ES-I3 (cell line): ENCODE measurements at regions not wholly inside any gene's neighbourhood (a gene's known extent, or its start where the extent isn't known, plus 50 kb on each side); places are given as distances from the start of the nearest gene placed in this dataset.
A peak's percentile ranks its signal among the peaks of the same experiment; 100 is the strongest.
"Not testable (repeated sequence)": the region's sequence is repeated elsewhere in the genome, so short reads cannot be mapped to it uniquely, and the experiment has no call there.

Source experiments
- H3K36me3 ChIP-seq: 2 replicates; pipeline ENCODE4 v1.6.1; 2013; ENCODE audit warnings: mild to moderate bottlenecking, low read length, control low read depth, moderate library complexity; ENCODE audit not compliant: insufficient read depth
- H3K4me1 ChIP-seq: 2 replicates; pipeline ENCODE4 v1.6.1; 2013; ENCODE audit warnings: mild to moderate bottlenecking, control low read depth, low read length; ENCODE audit not compliant: insufficient read depth
- H3K9ac ChIP-seq: 2 replicates; pipeline ENCODE4 v1.6.1; 2013; ENCODE audit warnings: low read depth, mild to moderate bottlenecking, low read length, moderate library complexity
- H3K9me3 ChIP-seq: 2 replicates; pipeline ENCODE4 v1.6.1; 2013; ENCODE audit warnings: mild to moderate bottlenecking, low read length, moderate library complexity; ENCODE audit not compliant: control insufficient read depth, insufficient read depth

DNA sequence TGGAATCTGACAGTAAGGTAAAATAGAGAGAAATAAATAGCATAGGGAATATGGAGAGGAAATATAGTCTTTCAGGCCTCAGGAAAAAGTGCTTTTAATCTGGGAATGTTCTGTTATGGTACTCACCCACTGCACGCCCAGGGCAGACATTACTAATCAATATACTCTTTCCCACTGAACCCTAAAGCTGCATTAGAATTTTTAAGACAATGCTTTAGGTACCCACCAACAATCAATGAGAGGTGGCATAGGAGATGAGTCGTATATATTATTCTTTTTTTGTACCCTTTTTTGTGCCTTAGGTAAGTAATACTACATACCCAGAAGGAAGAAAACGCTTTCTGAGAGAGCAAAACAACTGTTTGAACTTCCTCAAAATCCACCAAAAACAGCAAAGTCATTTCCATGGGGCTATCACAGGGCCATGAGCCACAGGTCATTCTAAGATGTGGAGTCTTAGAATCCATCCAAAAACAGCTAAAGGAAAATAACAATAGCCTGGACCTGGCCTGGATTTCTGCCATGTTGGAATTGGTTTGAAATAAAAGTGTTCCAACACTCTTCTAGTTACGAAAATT is 542.1 kb downstream of the XYLT1 start:
- Histone ChIP-seq H3K9me3 (no peaks in the 10 kb centered on the region), H3K9ac (no peak overlapping the region), H3K36me3 (no peaks in the 10 kb centered on the region), H3K4me1 (no peaks in the 10 kb centered on the region)

DNA sequence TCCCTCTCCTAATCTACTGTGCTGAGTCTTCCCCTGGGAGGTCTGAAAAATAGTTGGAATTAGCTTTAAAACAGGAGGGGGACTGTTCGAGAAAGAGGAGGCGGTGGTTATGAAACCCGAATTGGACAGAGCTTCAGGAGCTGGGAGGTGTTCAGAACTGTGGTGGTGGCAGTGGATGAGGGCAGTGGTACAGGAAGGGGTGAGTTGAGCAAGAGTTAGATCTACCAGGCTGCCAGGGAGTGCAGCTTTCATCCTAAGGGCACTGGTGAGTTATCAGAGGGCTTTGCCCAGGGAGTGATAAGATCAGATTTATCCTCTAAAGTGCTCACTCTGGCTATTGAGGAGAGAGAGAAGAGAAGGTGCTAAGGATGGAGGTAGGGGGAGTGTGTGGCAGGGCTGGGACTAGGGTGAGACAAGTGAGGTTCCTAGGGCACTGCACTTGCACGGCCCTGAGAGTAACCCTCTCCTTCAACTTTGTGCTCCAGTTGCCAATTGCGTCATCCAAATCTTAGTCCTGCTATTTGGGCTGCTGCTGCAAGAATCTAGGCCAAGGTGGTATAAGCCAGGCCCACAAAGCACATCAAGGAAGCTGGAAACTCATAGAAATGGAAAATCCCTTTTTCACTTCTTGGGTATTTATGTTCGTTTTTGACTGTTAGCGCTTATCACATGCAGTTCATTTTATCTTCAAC is 540.3 kb downstream of the XYLT1 start:
- H3K36me3 ChIP-seq: no peaks in the 10 kb centered on the region
- no peak overlapping the region for H3K9ac ChIP-seq
- no peaks in the 10 kb centered on the region for H3K9me3 ChIP-seq
- H3K4me1 ChIP-seq: no peaks in the 10 kb centered on the region

DNA sequence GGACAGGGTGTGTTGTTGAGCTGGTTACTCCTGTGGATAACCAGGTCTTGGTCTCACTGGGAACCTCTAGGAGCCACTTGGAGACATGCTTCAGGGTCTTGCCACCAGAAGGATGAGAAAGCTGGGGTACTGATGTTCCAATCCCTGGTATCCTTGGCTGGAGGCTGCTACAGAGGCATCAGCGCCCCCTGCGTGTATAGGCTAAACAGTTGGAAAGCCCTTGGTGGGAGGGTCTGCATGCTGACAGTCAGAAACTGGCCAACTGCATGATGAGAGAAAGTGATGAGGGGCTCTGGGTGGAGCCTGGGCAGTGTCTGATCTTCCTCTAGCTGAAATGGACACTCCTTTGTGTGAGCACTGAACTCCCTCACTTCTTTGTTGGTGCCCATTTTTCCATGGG is 536.9 kb downstream of the XYLT1 start:
- Histone ChIP-seq H3K9ac (no peak overlapping the region), H3K4me1 (no peaks in the 10 kb centered on the region), H3K36me3 (no peaks in the 10 kb centered on the region), H3K9me3 (no peaks in the 10 kb centered on the region)

DNA sequence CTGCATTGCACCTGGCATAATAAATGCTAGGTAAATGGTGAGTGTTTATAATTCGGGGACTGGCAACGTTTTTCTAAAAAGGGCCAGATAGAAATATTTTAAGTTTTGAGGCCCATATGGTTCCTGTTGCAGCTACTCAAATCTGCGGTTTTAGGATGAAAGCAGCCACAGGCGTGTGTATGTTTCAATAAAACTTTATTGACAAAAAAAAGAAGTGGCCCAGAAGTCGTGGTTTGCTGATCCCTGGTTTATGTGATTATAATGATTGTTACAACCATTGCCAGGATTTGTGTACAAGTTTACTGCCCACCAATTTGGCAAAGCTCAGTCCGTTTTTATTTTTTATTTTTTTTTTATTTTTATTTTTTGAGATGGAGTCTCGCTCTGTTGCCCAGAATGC is 536.1 kb downstream of the XYLT1 start:
- Histone ChIP-seq H3K36me3 (no peaks in the 10 kb centered on the region), H3K9ac (no peak overlapping the region), H3K9me3 (no peaks in the 10 kb centered on the region), H3K4me1 (peaks cover 2% of the 10 kb centered on the region; the same call in 1 of the 2 replicates)

DNA sequence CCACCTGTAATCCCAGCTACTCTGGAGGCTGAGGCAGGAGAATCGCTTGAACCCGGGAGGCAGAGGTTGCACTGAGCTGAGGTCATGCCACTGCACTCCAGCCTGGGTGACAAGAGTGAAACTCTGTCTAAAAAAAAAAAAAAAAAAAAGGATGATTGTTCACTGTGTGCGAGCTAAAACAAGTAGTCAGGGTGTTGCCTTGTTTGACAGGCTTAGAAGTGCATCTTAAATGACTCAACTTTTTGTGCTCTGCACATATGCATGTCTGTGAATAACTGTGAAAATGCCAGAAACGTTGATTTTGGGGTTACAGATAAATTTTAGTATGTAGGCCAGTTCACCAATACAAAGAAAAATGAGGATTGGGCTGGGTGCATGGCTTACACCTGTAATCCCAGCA is 534.9 kb downstream of the XYLT1 start:
- not testable (repeated sequence) for H3K9me3 ChIP-seq, H3K9ac ChIP-seq, H3K4me1 ChIP-seq, H3K36me3 ChIP-seq

DNA sequence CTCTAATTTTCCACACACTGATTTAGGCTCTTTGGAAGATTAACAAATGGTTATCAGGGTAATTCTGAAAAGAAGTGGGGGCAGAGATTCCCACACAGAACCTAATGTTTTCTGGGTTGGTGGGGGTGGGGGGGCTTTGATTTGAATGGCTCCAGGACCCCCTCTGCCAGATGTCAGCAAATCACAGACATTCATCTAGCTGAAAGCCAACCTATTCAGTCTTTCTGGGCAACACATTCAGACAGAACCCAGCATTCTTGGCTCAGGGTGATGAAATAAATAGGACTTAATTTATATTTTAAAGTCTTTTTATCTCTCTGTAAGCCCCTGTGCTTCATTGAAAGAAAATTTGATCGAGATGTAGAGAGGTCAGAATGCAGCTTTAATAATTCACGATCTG is 533.2 kb downstream of the XYLT1 start:
- Histone ChIP-seq H3K36me3 (no peaks in the 10 kb centered on the region), H3K9ac (no peak overlapping the region), H3K9me3 (no peaks in the 10 kb centered on the region), H3K4me1 (peaks cover 4% of the 10 kb centered on the region; the same call in 1 of the 2 replicates)

DNA sequence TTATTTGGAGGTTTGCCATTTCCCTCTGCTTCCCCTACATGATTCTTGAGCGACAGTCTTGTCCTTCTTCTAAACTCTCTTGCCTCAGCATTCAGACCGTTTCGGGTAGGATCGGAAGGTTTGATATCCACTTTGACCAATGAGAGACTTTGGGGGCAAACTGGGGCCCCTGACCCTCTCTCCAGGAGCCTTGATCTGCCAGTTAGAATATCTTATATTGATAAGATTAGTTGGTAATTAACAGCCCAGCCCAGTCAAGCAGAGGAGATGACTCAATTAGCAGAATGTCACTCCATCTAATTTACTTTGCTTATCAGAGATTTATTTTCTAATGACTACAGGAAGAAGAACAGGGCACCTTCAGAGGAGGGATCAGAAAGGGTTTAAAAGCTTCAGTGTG is 532.8 kb downstream of the XYLT1 start:
- no peak overlapping the region for H3K9ac ChIP-seq
- no peaks in the 10 kb centered on the region for H3K36me3 ChIP-seq
- no peaks in the 10 kb centered on the region for H3K9me3 ChIP-seq
- H3K4me1 ChIP-seq: peaks cover 5% of the 10 kb centered on the region; the same call in 1 of the 2 replicates

DNA sequence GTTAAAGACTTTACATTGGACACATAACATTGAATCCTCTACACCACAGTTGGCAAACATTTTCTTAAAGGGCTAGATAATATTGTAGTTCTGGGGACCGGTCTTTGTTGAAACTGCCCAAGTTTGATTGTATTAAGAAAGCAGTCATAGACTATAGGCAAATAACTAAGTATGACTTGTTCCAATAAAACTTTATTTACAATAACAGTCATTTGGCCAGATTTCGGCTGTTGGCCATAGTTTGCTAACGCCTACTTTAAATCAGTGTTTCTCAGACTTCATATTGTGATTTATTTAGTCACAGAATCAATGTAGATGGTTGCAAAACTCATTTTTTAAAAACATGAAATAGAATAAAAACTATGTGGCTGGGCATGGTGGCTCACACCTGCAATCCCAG is 531.8 kb downstream of the XYLT1 start:
- Histone ChIP-seq H3K36me3 (no peaks in the 10 kb centered on the region), H3K9ac (no peak overlapping the region), H3K4me1 (peaks cover 13% of the 10 kb centered on the region), H3K9me3 (no peaks in the 10 kb centered on the region)

DNA sequence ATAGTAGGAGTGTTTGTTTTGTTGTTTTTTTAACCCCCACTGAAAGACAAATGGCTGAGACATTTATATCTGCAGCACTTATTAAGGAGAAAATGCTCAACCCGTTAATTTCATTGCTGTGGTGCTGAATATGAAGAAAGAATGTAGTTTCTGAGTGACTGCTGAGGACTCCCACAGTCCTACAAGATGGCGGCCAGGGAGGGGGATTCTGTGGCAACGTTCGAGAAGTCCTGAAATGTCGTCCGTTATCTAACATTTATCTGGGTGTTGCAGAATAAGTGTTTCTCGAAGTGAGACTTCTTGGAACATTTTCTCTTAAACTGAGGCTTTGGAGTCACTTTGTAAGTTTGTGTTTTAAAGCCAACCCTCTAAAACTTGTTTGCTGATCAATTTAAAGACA is 530.4 kb downstream of the XYLT1 start:
- Histone ChIP-seq H3K9ac (peak overlapping the region; percentile 36; the same call in 1 of the 2 replicates), H3K4me1 (peaks cover 13% of the 10 kb centered on the region), H3K36me3 (no peaks in the 10 kb centered on the region), H3K9me3 (no peaks in the 10 kb centered on the region)

DNA sequence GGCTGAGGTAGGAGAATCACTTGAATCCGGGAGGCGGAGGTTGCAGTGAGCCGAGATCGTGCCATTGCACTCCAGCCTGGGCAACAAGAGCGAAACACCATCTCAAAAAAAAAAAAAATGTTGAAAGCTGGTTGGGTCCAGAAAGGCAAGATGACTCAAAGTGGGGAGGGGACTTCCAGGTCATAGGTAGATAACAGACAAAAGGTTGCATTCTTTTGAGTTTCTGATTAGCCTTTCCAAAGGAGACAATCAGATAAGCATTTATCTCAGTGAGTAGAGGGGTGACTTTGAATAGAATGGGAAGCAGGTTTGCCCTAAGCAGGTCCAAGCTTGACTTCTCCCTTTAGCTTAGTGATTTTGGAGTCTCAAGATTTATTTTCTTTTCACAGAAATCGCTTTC is 527.9 kb downstream of the XYLT1 start:
- peaks cover 13% of the 10 kb centered on the region for H3K4me1 ChIP-seq
- H3K9ac ChIP-seq, H3K36me3 ChIP-seq, H3K9me3 ChIP-seq: not testable (repeated sequence)

DNA sequence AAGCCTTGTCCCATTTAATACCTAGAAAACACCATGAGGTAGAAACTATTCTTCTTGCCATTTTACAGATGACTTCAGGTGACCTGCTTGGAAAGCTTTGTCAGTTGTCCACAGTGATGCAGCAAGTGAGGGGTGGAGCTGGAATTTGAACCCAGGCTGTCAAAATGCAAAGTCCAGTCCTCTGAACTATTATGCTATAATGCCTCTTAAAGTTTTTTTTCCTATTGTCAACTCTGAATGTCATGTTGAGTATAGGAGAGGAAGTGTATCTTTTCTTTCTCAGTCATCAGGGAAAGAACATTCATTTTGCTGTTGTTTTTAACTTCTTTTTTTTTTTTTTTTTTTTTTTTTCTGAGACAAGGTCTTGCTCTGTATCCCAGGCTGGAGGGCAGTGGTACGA is 525.6 kb downstream of the XYLT1 start:
- H3K9ac ChIP-seq: no peak overlapping the region
- H3K36me3 ChIP-seq: no peaks in the 10 kb centered on the region
- peaks cover 9% of the 10 kb centered on the region for H3K4me1 ChIP-seq
- H3K9me3 ChIP-seq: no peaks in the 10 kb centered on the region; the same call in 1 of the 2 replicates

DNA sequence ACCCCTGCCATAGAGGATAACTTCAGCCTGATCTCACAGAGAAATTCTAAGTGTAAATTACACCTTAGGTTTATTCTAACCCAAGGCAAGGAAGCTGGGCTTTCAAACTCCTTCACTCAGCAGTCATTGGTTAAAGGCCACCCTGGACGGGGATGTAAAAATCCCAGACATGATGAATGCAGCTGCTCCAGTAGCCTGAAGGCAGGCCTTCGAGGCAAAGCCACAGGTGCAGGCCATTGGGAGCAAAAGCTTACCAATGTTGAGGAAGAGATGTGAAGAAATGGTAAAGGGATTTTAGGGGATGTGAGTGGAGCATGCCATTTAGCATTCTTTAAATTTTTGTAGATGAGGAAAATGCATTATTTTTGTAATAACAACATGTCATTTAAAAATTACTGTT is 514.4 kb downstream of the XYLT1 start:
- Histone ChIP-seq H3K9me3 (no peaks in the 10 kb centered on the region), H3K4me1 (no peaks in the 10 kb centered on the region; the same call in 1 of the 2 replicates), H3K36me3 (no peaks in the 10 kb centered on the region), H3K9ac (no peak overlapping the region)

DNA sequence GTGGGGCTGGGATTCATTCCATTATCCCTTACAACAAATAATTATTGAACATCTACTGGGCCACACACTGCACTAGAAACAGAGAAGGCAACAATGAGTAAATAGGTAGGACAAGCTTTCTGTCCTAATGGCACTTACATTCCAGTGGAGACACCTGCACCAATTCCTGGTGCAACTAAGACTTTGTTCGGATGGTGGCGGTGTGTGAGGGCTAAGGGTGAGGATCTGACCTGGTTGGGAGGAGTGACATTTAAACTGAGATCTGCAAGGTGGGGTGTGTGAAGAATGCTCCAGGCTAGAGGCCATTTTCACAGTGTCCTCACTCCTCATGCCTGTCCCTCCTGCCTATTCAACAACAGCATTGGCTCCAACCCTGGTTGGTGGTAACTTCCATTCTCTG is 510.0 kb downstream of the XYLT1 start:
- no peaks in the 10 kb centered on the region; the same call in 1 of the 2 replicates for H3K4me1 ChIP-seq
- H3K9me3 ChIP-seq: no peaks in the 10 kb centered on the region
- no peak overlapping the region for H3K9ac ChIP-seq
- no peaks in the 10 kb centered on the region for H3K36me3 ChIP-seq

DNA sequence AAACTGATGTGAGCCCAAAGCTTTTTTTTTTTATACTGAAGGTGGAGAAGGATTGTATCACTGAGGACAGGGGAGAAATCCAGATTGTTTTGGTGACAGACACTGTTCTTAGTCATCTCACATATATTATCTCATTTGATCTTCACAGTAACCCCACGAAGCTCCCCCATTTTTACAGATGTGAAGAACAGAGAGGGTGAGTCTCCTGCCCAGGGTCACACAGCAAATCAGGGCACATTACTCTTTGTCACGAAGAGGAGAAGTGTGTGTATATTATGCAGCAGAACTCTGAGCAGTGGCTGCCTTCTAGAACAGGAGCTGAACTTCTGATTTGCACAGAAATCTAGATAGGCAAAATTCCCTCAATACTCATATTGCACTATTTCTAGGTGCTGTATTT is 504.3 kb downstream of the XYLT1 start:
- H3K36me3 ChIP-seq: no peaks in the 10 kb centered on the region
- no peaks in the 10 kb centered on the region for H3K9me3 ChIP-seq
- H3K4me1 ChIP-seq: no peaks in the 10 kb centered on the region
- no peak overlapping the region for H3K9ac ChIP-seq

DNA sequence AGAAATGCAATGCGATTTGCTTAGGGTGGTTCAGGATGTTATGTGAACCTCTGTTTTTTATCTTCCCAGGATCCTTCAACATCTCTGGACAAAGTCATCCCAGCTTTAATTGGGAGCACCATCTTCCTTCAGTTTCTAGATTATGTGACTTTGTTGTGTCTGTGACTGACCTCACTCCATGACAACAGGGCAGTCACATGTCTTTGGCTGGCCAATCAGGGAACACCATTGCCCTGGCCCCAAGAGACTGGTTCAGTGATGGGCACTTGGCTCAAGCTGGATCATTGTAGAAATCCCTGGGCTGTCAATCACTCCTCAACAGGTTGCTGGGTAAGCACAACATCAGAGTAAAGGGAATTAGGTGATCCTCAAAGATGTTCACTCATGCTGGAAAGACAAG is 499.7 kb downstream of the XYLT1 start:
- H3K9ac ChIP-seq: no peak overlapping the region
- no peaks in the 10 kb centered on the region for H3K36me3 ChIP-seq
- H3K9me3 ChIP-seq: no peaks in the 10 kb centered on the region
- no peaks in the 10 kb centered on the region for H3K4me1 ChIP-seq
